Dermis blood vessel endothelial cell (primary cell): ENCODE measurements at regions not wholly inside any gene's neighbourhood (a gene's known extent, or its start where the extent isn't known, plus 50 kb on each side); places are given as distances from the start of the nearest gene placed in this dataset.

ENCODE experiments used
- DNase-seq: peaks from one replicate; pipeline ENCODE4 v3.0.0; 2010

DNA sequence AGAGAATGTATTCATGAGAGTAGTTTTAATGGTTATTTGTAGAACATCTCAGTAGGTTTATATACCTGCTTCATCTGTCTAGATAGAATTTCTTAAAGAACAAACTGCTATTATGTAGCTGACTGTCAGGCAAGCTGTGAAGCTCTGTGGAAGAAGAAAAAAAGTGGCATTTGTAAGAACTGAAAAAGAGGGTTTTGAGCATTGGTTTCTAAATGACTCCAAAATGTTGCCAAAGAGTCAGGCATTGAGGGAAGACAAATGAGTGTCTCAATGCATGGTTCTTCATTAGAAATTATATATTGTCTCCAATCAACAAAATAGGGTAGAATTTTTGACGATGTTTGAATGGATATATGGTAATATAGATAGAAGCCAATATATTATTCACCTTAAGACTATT lies 1276.1 kb downstream of the KCNT2 start:
- no peak for DNase-seq

GRCh38 chr1:195328681-195329080 lies 1279.6 kb downstream of the KCNT2 start:
- no peak for DNase-seq

GRCh38 chr1:195328102-195328501 lies 1280.1 kb downstream of the KCNT2 start:
- DNase-seq, result no peak

DNA sequence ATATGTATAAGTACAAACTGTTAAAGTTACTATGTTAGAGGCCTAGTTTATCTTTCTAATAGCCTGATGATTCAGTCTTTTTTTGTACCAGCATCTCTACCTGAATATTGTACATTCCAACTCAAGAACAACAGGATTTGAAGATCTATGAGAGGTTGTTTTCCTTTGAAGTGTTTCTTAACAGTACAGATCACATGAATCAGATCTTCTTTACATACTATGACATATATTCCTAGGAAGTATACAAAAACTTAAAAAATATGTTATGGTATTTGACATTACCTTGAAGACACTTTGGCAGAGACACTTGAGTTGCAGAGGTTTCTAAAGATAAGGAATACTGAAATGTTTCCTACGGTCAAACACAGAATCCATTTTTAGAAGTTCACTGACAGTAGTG lies 1280.9 kb downstream of the KCNT2 start:
- DNase-seq, result no peak

- no peak for DNase-seq
Observed at GRCh38 chr1:195326325-195326724, 1281.9 kb downstream of the KCNT2 start.

- no peak for DNase-seq
Observed at GRCh38 chr1:195325181-195325580, 1283.1 kb downstream of the KCNT2 start.

- DNase-seq, result no peak
Observed at GRCh38 chr1:195306281-195306680, 1302.0 kb downstream of the KCNT2 start.

DNA sequence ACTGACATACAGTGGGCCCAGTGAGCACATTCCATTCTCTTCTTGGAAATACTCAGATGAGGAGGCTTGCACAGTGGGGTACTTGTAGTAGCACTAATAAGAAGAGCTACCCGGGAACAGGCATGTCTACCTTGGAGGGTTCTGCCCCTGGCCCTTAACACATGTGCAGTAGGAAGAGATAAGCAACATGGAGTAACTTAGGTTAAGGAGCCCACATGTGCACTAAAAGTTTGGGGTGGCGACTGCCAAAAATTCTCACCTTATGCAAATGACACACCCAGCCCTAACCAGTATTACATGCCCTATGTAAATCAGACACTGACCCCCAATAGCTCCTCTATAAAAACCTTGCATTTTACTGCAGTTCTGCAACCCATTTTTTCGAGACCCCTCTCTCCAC lies 1313.3 kb downstream of the KCNT2 start:
- no peak for DNase-seq

GRCh38 chr1:195278644-195279043 lies 1329.6 kb downstream of the KCNT2 start:
- DNase-seq, result no peak

- DNase-seq, result no peak
Observed at GRCh38 chr1:195275710-195276109, 1332.5 kb downstream of the KCNT2 start.

DNA sequence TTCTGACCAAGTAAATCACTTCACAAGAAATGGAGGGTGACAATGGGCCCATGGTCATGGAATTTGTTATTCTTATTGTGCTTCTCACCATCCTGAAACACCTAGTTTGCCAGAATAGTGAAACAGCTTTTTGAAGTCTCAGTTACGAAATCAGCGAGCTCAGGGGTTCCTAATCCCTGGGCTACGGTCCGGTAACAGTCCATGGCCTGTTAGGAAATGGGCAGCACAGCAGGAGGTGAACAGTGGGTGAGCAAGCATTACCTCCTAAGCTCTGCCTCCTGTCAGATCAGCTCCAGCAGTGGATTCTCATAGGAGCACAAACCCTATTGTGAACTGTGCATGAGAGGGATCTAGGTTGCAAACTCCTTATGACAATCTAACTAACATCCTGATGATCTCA lies 1356.3 kb downstream of the KCNT2 start:
- DNase-seq, result no peak

GRCh38 chr1:195243492-195243891 lies 1364.7 kb downstream of the KCNT2 start:
- no peak for DNase-seq

- DNase-seq, result no peak
Observed at GRCh38 chr1:195241066-195241465, 1367.2 kb downstream of the KCNT2 start.

- DNase-seq, result no peak
Observed at GRCh38 chr1:195238313-195238712, 1369.9 kb downstream of the KCNT2 start.

- DNase-seq, result no peak
Observed at GRCh38 chr1:195236991-195237889, 1371.0 kb downstream of the KCNT2 start.

- no peak for DNase-seq
Observed at GRCh38 chr1:195218428-195219212, 1389.6 kb downstream of the KCNT2 start.

DNA sequence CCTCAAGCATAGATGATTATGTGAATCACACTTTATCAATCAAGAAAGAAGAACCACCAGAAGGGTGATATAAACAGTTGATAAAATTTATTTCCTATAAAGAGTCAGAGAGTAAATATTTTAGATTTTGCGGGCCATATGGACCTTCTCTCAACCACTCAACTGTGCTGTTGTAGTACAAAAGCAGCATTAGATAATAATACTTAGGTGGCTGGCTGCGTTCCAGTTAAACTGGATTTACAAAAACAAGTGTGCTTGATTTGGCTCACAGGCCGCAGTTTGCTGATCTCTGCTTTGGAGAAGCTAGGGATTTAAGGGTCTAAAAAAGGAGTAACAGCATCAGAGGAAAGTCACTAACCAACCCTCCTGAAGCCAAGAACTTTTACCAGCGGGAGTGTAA lies 1406.0 kb downstream of the KCNT2 start:
- no peak for DNase-seq

DNA sequence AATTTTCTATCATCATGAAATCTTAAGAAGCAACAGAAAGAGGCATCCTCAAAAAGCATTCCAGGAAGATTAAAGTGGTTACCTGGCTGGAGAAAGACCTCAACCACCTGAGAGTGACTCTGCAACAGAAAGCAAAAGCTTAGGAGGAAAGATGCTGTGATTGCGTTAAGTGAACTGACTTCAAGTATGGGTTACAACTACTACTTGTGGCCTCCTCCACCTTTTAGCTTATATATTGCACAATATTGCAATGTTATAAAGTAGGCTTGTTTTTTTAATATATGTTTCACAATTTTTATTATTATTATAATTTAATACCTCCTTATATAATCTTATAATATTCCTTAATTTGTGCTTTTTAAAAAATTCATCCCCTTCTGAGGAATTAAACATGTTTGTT lies 1407.5 kb downstream of the KCNT2 start:
- no peak for DNase-seq

GRCh38 chr1:195197116-195197515 lies 1411.1 kb downstream of the KCNT2 start:
- no peak for DNase-seq

DNA sequence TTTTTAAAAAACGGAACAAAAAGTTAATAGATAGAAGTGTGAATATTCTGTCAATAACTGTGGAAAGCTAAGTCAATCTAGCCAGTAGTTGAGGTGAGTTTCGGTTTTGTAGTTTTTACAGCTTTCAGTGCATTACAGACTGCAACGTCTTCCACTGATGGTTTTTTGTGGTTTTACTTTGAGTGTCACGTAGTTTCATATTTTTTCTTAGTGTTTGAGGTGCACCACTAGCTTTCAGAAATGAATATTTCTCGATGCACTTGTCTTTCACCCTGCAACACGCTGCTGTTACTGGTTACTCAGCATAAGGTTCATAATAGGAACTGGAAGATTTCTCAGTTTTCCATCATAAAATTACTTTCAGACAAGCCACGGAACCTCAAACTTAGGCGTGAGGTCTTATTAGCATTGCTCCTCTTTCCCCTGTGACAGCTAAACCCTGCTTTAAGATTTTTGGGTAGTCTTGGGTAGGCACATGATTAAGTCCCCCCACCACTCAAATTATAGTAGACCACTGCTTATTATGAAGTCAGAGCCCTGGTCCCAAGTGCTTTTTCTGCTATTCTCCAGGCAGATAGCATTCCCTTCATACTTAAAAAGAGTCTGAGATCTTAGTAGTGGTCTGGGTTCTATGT lies 1412.7 kb downstream of the KCNT2 start:
- no peak for DNase-seq

DNA sequence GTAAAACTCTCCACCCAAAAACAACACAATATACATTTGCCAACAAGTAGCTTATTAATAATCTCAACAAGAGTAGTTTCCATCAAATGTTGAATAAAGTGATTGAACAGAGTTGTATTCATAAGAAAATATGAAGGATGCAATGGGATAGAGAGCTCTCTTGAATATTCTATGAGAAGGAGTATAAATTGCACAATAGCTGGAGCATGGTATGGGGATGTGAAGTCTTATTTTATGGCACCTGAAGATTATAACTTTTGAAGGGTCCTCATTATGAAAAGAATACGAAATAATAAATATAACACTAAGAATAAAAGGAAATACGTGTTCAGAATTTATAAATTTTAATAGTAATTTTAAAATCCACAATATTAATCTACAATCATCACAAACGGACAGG lies 1415.1 kb downstream of the KCNT2 start:
- DNase-seq, result no peak

DNA sequence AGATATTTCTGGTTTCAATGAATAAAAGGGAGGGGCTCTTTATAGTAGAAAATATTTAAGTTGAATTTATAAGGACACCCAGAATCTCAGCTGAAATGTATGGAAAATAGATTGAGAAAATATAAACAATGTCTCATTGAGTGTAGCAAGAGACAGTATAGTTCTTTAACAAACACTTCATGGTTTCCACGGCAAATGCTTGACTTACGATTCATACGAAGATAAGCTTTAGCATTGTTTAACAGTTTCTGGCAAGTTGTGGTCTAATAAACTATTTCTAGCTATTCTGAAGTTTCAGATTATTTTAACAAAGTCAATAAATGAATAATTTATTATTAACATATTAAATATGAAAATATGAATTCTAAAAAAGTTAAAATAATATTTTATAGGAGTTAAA lies 1419.4 kb downstream of the KCNT2 start:
- no peak for DNase-seq

DNA sequence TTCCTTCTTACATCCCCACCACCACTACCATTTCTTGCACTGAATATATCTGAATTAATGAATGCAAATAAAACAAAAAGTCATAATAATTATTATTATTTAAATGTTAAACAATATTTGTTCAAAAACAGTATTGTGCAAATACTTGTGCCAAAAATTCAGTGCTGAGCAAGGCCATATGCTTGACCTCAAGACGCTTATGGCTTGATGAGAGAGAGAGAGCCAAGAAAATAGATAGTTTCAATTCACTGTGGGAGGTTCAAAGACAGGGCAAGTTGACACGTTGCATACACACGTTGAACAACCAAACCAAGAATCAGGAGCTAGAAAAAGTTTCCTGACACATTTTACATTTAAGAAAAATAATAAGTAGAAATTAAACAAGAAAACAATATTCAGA lies 1421.7 kb downstream of the KCNT2 start:
- no peak for DNase-seq

DNA sequence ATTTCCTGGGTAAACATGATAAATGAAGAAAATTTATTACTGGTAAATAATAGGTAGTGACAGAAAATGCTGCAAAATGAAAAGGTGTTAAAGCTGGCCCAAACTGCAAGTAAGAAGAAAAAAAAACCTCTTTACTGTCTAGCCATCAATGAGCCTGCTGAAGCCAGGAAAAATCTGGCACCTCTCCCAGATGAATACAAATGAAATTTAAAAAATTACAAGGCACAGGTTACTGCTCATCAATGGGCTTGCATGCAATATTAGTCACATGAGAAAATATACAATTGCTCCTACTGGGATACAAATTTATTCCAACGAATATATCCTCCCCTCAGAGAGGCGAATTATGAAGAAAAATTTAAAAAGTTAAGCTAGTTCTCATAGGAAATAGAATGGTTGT lies 1422.5 kb downstream of the KCNT2 start:
- no peak for DNase-seq
